Upper lobe of left lung (tissue), 4 donors: ENCODE measurements at regions not wholly inside any gene's neighbourhood (a gene's known extent, or its start where the extent isn't known, plus 50 kb on each side); places are given as distances from the start of the nearest gene placed in this dataset.

Experiments
- EP300 ChIP-seq, 4 donors: sonication (generic); formaldehyde crosslinking; IDR thresholded peaks; one replicate each; pipeline ENCODE4 v1.5.1; 2017; ENCODE audit warnings: antibody characterized with exemption in 4 of 4, control low read depth in 2 of 4
- POLR2A ChIP-seq, 4 donors: fragments of 450-650 bp; IDR thresholded peaks; one replicate each; pipeline ENCODE4 v1.5.1; 2016 to 2017; ENCODE audit warnings: antibody characterized with exemption in 4 of 4, mild to moderate bottlenecking in 2 of 4
- POLR2AphosphoS5 ChIP-seq, 2 donors: sonication (generic); formaldehyde crosslinking; IDR thresholded peaks; one replicate each; pipeline ENCODE4 v1.5.1; 2017; ENCODE audit warnings: antibody characterized with exemption in 2 of 2
- TF ChIP-seq, protein P1 (sequence below), 6 experiments: fragments of 450-650 bp in 4 of 6; fragments of 200-600 bp in 2 of 6; sonication (generic) in 2 of 6; IDR thresholded peaks; one replicate each; pipeline ENCODE4 v1.5.1; 2016 to 2019; ENCODE audit warnings: antibody characterized with exemption in 6 of 6

DNA sequence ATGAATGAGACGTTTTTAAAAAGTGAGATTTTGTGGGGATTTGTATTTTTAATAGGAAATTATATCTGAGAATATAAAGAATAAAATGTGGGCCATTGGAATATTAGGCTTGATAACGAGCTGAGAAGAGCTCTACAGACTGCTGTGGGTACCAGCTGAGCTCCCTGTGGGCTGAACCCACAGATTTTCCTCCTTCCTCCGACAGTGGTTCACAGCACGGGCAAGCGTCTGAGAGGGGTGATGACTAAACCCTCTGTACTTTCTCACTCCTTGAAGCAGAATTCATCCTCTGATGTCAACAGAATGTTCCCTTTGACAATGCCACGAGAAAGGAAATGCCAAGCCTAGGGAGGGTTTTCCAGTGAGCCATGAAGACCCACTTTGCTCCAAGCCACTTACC lies 102.7 kb upstream of the AJAP1 start:
- TF ChIP-seq EP300 (IDR thresholded peaks at IDR 0.05) (no peak), POLR2A (IDR thresholded peaks at IDR 0.05) (no peak), POLR2AphosphoS5 (IDR thresholded peaks at IDR 0.05) (no peak)
- TF ChIP-seq, protein P1, sequence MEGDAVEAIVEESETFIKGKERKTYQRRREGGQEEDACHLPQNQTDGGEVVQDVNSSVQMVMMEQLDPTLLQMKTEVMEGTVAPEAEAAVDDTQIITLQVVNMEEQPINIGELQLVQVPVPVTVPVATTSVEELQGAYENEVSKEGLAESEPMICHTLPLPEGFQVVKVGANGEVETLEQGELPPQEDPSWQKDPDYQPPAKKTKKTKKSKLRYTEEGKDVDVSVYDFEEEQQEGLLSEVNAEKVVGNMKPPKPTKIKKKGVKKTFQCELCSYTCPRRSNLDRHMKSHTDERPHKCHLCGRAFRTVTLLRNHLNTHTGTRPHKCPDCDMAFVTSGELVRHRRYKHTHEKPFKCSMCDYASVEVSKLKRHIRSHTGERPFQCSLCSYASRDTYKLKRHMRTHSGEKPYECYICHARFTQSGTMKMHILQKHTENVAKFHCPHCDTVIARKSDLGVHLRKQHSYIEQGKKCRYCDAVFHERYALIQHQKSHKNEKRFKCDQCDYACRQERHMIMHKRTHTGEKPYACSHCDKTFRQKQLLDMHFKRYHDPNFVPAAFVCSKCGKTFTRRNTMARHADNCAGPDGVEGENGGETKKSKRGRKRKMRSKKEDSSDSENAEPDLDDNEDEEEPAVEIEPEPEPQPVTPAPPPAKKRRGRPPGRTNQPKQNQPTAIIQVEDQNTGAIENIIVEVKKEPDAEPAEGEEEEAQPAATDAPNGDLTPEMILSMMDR (IDR thresholded peaks at IDR 0.05), result no peak
